AG04450 (cell line): ENCODE measurements at regions not wholly inside any gene's neighbourhood (a gene's known extent, or its start where the extent isn't known, plus 50 kb on each side); places are given as distances from the start of the nearest gene placed in this dataset.

Experiments
- CTCF ChIA-PET: fragments of 300-600, 350-600 bp; formaldehyde crosslinking; extraction: SDS; loops from one replicate; lab custom pipeline; 2022; ENCODE audit warnings: antibody characterized with exemption, inconsistent platforms; lab: Charles Lee
- POLR2A ChIA-PET: fragments of 350-600 bp; formaldehyde crosslinking; extraction: SDS; loops from one replicate; lab custom pipeline; 2021; ENCODE audit warnings: antibody characterized with exemption, inconsistent platforms; lab: Yijun Ruan, JAX
- DNase-seq: peaks from one replicate; pipeline ENCODE4 v3.0.0-alpha.2; 2011; ENCODE audit warnings: low read depth, low spot score
- H3K27ac ChIP-seq: one replicate; pipeline ENCODE4 v1.5.1; 2012; ENCODE audit warnings: low read depth, low read length, control low read depth
- H3K27me3 ChIP-seq: one replicate; pipeline ENCODE4 v1.6.0; 2012; ENCODE audit warnings: low read length; ENCODE audit not compliant: control insufficient read depth, insufficient read depth
- H3K4me3 ChIP-seq: 2 replicates; pipeline ENCODE4 v1.5.1; 2011; ENCODE audit warnings: mild to moderate bottlenecking, low read depth, low read length, control low read depth
- H3K9me3 ChIP-seq: 2 replicates; pipeline ENCODE4 v1.5.1; 2012; ENCODE audit warnings: low read length; ENCODE audit not compliant: control insufficient read depth, insufficient read depth
- TF ChIP-seq, protein P1 (sequence below): IDR thresholded peaks from 2 replicates; pipeline ENCODE4 v1.5.1; 2011; ENCODE audit warnings: low read depth, low read length, control low read depth, inconsistent platforms

DNA sequence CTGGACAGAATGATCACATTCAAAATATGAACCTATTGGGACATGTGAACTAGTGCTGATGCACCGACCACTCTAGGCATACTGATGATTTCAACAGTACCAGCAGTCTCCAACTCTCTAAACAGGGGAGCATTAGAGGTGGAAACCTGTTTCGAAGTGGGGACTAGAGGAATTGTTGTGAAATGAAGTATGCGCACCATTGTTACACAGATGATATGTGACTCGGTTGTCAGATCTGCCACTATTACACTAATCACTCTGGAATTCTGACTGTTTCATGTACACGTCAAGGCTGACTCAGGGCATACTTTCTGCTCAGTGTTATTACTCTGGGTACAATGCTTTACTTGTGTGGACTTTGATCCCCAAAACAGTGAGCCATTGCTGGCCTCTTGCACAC, 198.2 kb upstream of the UBE2E2 start:
- no peak overlapping the region for H3K4me3 ChIP-seq
- peak; percentile 38 for DNase-seq
- no peaks in the 10 kb centered on the region for H3K27me3 ChIP-seq
- ChIA-PET CTCF (no interaction called here), POLR2A (no interaction called here)
- H3K9me3 ChIP-seq, result no peaks in the 10 kb centered on the region
- TF ChIP-seq, protein P1, sequence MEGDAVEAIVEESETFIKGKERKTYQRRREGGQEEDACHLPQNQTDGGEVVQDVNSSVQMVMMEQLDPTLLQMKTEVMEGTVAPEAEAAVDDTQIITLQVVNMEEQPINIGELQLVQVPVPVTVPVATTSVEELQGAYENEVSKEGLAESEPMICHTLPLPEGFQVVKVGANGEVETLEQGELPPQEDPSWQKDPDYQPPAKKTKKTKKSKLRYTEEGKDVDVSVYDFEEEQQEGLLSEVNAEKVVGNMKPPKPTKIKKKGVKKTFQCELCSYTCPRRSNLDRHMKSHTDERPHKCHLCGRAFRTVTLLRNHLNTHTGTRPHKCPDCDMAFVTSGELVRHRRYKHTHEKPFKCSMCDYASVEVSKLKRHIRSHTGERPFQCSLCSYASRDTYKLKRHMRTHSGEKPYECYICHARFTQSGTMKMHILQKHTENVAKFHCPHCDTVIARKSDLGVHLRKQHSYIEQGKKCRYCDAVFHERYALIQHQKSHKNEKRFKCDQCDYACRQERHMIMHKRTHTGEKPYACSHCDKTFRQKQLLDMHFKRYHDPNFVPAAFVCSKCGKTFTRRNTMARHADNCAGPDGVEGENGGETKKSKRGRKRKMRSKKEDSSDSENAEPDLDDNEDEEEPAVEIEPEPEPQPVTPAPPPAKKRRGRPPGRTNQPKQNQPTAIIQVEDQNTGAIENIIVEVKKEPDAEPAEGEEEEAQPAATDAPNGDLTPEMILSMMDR, result no peak
- no peak overlapping the region for H3K27ac ChIP-seq

DNA sequence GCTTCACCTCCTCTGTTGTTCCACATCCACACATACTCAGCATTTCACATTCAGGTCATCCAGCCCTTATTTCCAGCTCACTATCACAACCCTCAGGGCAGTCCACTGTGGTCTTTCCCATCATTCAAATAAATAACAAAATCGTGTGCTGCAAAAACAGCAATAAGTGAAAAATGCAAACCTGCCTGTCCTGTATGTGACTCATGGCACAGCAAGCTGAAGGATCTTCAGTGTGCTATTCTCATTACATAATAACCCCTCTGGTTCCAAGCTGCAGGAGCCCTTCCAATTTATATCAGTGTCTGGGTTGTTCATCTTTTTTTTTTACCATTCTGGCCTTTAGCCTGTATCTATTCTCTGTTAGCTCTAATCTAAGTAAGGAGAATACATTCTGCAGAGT, 185.3 kb upstream of the UBE2E2 start:
- no peaks in the 10 kb centered on the region for H3K9me3 ChIP-seq
- CTCF ChIA-PET, result no interaction called here
- H3K27me3 ChIP-seq, result peaks cover 7% of the 10 kb centered on the region
- POLR2A ChIA-PET, result no interaction called here
- no peak for DNase-seq
- no peak overlapping the region for H3K27ac ChIP-seq
- TF ChIP-seq, protein P1, result no peak
- no peak overlapping the region for H3K4me3 ChIP-seq

DNA sequence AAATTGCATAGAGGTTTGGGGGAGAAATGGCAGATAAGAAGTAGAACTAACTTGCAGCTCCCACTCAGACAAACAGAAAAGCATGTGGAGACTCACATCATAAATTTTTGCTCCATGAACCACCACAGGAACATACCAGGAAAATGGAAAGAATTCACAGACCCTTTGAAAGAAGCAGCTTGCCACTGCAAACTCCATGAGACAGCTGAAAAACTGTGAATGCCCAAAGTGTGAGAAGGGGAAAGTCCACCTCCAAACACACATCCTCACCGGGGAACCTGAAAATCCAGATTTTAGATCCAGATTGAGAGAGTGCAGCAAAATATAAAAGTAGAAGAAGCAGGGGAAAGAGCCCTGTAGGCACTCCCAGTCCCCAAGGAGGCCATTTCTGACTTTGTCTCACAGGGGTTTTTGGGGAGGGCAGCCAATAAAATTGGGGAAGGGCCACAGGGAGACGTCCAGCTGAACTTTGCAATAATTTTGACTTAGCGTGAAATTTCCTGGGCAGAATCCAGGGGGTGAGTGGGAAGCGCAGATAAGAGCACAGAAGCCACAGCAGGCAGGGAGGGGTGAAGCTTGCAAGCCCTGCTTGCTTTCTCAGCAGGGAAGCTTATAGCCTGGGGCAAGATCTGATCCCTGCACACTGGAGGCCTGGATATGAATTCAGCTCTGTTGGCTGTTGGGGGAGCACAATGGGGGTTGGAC, 183.4 kb upstream of the UBE2E2 start:
- no peak for DNase-seq
- Histone ChIP-seq H3K27me3 (peaks cover 7% of the 10 kb centered on the region), H3K9me3 (no peaks in the 10 kb centered on the region), H3K27ac (no peak overlapping the region), H3K4me3 (no peak overlapping the region)
- TF ChIP-seq, protein P1, result no peak
- ChIA-PET POLR2A (no interaction called here), CTCF (no interaction called here)

DNA sequence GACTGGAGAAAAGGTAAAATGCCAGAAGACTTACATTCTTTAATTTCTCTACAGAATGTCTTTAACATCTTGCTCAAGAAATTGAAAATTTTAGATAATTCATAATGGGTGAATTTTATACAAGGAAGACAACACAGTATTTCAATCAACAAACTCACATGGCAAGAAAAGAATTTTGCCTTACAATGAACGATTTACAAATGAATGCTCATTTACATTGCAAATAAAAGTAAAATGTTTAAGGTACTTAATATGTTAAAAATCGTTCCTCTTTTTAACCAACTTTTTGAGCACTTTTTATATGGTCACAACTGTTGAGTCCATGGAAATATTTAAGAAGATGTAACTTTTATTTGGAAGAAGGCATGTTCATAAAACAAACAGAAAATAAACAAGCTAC, 174.8 kb upstream of the UBE2E2 start:
- TF ChIP-seq, protein P1, result no peak
- no peak overlapping the region for H3K4me3 ChIP-seq
- CTCF ChIA-PET, result no interaction called here
- no peak for DNase-seq
- no peaks in the 10 kb centered on the region for H3K9me3 ChIP-seq
- POLR2A ChIA-PET, result no interaction called here
- H3K27me3 ChIP-seq, result peaks cover 4% of the 10 kb centered on the region
- no peak overlapping the region for H3K27ac ChIP-seq

DNA sequence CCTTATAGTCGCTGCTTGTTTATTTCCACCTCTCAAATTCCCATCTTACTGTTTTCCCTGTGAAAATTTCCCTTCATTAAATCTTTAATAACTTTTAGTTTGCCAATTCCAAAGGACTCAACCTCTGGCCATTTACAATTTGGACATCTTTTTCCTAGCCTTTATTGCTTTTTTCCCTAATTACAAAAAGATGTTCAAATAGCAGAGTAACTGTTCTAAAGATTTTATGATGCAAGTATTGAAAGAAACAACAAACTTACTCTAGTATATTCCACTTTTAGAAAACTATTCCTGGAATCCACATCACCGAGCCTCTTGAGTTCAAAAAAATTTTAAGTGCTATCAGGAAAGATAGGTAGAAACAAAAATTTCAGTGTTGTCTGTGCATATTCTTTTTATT, 174.1 kb upstream of the UBE2E2 start:
- H3K27ac ChIP-seq, result no peak overlapping the region
- ChIA-PET POLR2A (no interaction called here), CTCF (no interaction called here)
- H3K27me3 ChIP-seq, result peaks cover 4% of the 10 kb centered on the region
- DNase-seq, result no peak
- H3K4me3 ChIP-seq, result no peak overlapping the region
- no peaks in the 10 kb centered on the region for H3K9me3 ChIP-seq
- TF ChIP-seq, protein P1, result no peak
